Brain microvascular endothelial cell (primary cell): ENCODE measurements at regions not wholly inside any gene's neighbourhood (a gene's known extent, or its start where the extent isn't known, plus 50 kb on each side); places are given as distances from the start of the nearest gene placed in this dataset.
A peak's percentile ranks its signal among the peaks of the same experiment; 100 is the strongest.

Source experiments
- DNase-seq: peaks from one replicate; pipeline ENCODE4 v3.0.0-alpha.2; 2020
- H3K27ac ChIP-seq: fragments of 250-450 bp; sonication (Bioruptor Pico); 2 replicates; pipeline ENCODE4 v1.5.1; 2020; ENCODE audit warnings: mild to moderate bottlenecking, moderate library complexity
- H3K27me3 ChIP-seq: fragments of 250-450 bp; sonication (Bioruptor Pico); replicated peaks from 2 replicates; pipeline ENCODE4 v1.5.1; 2020; ENCODE audit warnings: mild to moderate bottlenecking
- H3K36me3 ChIP-seq: fragments of 250-450 bp; sonication (Bioruptor Pico); replicated peaks from 2 replicates; pipeline ENCODE4 v1.5.1; 2020; ENCODE audit warnings: mild to moderate bottlenecking
- H3K4me3 ChIP-seq: 2 replicates; pipeline ENCODE4 v1.5.1; 2011; ENCODE audit warnings: low read depth, mild to moderate bottlenecking, control low read depth, low read length, moderate library complexity
- CTCF ChIP-seq: IDR thresholded peaks from 2 replicates; pipeline ENCODE4 v1.5.1; 2011; ENCODE audit warnings: low read depth, mild to moderate bottlenecking, moderate library complexity, low read length, control low read depth, inconsistent platforms; ENCODE audit errors: missing control alignments
- in situ Hi-C: cut with HindIII; loops from 2 replicates; pipeline ENCODE4 v1.10.0; 2017; ENCODE audit warnings: low sequenced_read_pairs, low pct_ligation_motif_present

GRCh38 chr13:40388617-40389016 lies 277.8 kb downstream of the FOXO1 start:
- in situ Hi-C loops: no loop called here
- Histone ChIP-seq H3K27ac (no peak overlapping the region), H3K27me3 (no peaks in the 10 kb centered on the region), H3K4me3 (no peak overlapping the region), H3K36me3 (no peaks in the 10 kb centered on the region)
- no peak for TF ChIP-seq CTCF
- peak; percentile 47 for DNase-seq

DNA sequence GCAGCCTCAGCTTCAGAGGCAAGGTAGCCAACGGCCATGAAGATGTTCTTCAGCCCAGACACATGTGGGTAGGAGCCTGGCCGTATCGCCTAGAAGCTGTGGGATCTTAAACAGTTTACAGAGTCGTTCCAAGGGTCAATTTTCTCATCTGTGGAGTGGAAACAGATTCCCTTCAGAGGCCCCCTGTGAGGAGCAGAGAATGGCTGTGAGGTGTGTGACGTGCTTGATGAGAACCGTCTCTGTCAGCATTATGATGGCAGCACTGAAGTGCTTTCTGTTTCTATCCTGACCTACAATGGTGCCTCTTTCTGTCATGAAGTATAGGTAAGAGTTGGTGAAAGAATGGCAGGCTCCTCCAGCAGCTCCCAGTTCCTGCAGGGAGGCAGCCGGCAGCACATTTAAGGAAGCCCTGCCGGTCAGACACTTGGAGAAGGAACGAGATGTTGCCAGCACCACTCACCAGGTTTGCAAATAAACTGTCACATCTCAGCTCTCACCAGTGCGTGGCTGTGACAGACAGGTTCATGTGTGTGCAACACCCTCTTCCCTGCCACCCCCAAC lies 277.3 kb downstream of the FOXO1 start:
- TF ChIP-seq CTCF: no peak
- Histone ChIP-seq H3K36me3 (no peaks in the 10 kb centered on the region), H3K4me3 (no peak overlapping the region), H3K27ac (no peak overlapping the region), H3K27me3 (no peaks in the 10 kb centered on the region)
- in situ Hi-C loops: no loop called here
- no peak for DNase-seq

- in situ Hi-C loops: no loop called here
- TF ChIP-seq CTCF: no peak
- H3K27ac ChIP-seq: no peak overlapping the region
These were observed 276.0 kb downstream of the FOXO1 start for GRCh38 chr13:40390401-40390916.

GRCh38 chr13:40391788-40392187 lies 274.7 kb downstream of the FOXO1 start:
- H3K27me3 ChIP-seq: no peaks in the 10 kb centered on the region
- H3K4me3 ChIP-seq: no peak overlapping the region
- no peak for DNase-seq
- TF ChIP-seq CTCF: no peak
- no peak overlapping the region for H3K27ac ChIP-seq
- in situ Hi-C loops: no loop called here
- no peaks in the 10 kb centered on the region for H3K36me3 ChIP-seq

More at GRCh38 chr13:40390401-40390916, 276.0 kb downstream of the FOXO1 start:
- Histone ChIP-seq H3K36me3 (no peaks in the 10 kb centered on the region), H3K4me3 (no peak overlapping the region), H3K27me3 (no peaks in the 10 kb centered on the region)
- no peak for DNase-seq

DNA sequence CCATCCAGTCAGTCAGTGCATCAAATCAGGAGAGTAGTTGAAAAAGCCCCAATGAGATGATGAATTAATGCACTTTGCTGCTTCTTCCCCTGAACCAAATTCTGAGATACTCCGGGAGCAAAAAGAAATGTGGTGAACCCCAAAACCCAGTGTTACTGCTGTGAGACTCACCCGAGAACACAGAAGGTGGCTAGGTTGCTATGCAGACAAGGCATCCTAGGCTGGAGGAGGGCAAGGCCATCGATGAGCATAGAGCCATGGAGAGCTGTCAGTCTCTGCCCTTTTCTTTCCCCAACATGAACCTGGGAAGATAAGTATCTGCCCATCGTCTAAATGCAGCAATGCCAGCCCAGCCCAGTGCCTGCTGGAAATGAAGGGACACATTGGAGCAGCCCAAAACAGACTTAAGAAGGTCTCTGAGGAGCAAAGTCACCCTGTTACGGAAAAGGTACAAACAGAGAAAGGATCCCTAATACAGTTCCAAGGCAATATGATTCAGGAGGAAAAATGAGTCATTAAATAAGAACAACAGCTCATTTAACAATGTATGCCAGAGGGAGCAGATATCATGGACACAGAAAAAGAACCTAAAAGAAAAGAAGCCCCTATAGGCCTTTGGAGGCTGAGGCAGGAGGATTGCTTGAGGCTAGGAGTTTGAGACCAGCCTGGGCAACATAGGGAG lies 272.0 kb downstream of the FOXO1 start:
- DNase-seq: no peak
- TF ChIP-seq CTCF: no peak
- in situ Hi-C loops: no loop called here
- Histone ChIP-seq H3K27ac (no peak overlapping the region), H3K36me3 (no peaks in the 10 kb centered on the region), H3K27me3 (no peaks in the 10 kb centered on the region), H3K4me3 (no peak overlapping the region)
